Body of pancreas (tissue), 4 donors: ENCODE measurements at regions not wholly inside any gene's neighbourhood (a gene's known extent, or its start where the extent isn't known, plus 50 kb on each side); places are given as distances from the start of the nearest gene placed in this dataset.

Experiments
- POLR2A ChIP-seq, 3 donors: fragments of 450-650 bp; IDR thresholded peaks; one replicate each; pipeline ENCODE4 v1.6.1; 2016; ENCODE audit warnings: antibody characterized with exemption in 3 of 3, mild to moderate bottlenecking in 2 of 3
- TF ChIP-seq, protein P1 (sequence below), 7 experiments: fragments of 450-650 bp in 4 of 7; fragments of 200-600 bp in 3 of 7; sonication (generic) in 3 of 7; IDR thresholded peaks; one replicate each; pipeline ENCODE4 v1.5.1; 2016 to 2019; ENCODE audit warnings: antibody characterized with exemption in 7 of 7

DNA sequence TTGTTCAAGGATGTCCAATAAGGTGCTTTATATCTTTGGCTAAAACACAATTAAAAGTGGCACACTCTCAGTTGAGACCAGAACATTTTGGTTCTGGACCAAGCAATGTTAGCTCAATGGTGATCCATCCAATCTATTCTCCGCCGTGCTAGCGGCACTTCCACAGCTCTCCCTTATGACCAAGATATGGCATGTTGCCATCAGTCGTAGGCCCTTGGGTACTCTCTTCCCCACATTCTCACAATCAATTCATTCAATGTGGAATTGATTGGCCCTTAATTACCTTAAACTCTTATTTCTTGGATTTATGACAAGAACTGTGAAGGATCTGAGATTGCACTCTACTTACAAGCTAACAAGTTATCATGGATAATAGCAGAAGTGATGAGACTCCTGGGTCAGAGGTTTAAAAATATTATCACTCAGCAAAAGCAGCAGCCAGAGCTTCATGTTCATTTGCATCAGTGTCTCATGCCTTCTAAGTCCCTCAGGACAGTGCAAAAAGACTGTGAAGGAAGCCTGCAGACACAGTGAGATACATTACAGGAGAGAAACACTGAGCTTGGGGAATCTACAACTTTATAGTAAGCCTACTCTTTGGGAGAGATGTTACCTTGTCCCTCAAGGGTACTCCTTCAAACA lies 80.0 kb upstream of the ARG1 start:
- no peak for TF ChIP-seq POLR2A (IDR thresholded peaks at IDR 0.05)
- TF ChIP-seq, protein P1, sequence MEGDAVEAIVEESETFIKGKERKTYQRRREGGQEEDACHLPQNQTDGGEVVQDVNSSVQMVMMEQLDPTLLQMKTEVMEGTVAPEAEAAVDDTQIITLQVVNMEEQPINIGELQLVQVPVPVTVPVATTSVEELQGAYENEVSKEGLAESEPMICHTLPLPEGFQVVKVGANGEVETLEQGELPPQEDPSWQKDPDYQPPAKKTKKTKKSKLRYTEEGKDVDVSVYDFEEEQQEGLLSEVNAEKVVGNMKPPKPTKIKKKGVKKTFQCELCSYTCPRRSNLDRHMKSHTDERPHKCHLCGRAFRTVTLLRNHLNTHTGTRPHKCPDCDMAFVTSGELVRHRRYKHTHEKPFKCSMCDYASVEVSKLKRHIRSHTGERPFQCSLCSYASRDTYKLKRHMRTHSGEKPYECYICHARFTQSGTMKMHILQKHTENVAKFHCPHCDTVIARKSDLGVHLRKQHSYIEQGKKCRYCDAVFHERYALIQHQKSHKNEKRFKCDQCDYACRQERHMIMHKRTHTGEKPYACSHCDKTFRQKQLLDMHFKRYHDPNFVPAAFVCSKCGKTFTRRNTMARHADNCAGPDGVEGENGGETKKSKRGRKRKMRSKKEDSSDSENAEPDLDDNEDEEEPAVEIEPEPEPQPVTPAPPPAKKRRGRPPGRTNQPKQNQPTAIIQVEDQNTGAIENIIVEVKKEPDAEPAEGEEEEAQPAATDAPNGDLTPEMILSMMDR (IDR thresholded peaks at IDR 0.05) = no peak
